Neural cell (in vitro differentiated cells): ENCODE measurements at regions not wholly inside any gene's neighbourhood (a gene's known extent, or its start where the extent isn't known, plus 50 kb on each side); places are given as distances from the start of the nearest gene placed in this dataset.

Experiments used
- H2AFZ ChIP-seq: fragments of 200-600, 300-800 bp; sonication (generic), shearing (Covaris generic); 2 replicates; pipeline ENCODE4 v1.6.0; 2014; ENCODE audit warnings: low read depth, mild to moderate bottlenecking, antibody characterized with exemption, low read length, moderate library complexity
- H3F3A ChIP-seq: fragments of 200-600 bp; shearing (Covaris generic); 2 replicates; pipeline ENCODE4 v1.6.1; 2016; ENCODE audit warnings: mild to moderate bottlenecking, moderate library complexity, mixed read lengths, antibody characterized with exemption, low read length; ENCODE audit not compliant: insufficient read depth, poor library complexity, severe bottlenecking
- H3K27ac ChIP-seq: fragments of 200-600, 300-800 bp; sonication (generic), shearing (Covaris generic); 2 replicates; pipeline ENCODE4 v1.5.1; 2014; ENCODE audit warnings: mild to moderate bottlenecking, low read length, moderate library complexity
- H3K27me3 ChIP-seq: fragments of 300-800, 200-600 bp; sonication (generic), shearing (Covaris generic); 2 replicates; pipeline ENCODE4 v1.6.0; 2014; ENCODE audit warnings: mild to moderate bottlenecking, low read depth, low read length, moderate library complexity; ENCODE audit not compliant: insufficient read depth
- H3K36me3 ChIP-seq: fragments of 300-800, 200-600 bp; sonication (generic), shearing (Covaris generic); 2 replicates; pipeline ENCODE4 v1.5.1; 2014; ENCODE audit warnings: mild to moderate bottlenecking, antibody characterized with exemption, low read length, moderate library complexity; ENCODE audit not compliant: insufficient read depth
- H3K4me2 ChIP-seq: fragments of 300-800, 200-600 bp; sonication (generic), shearing (Covaris generic); 2 replicates; pipeline ENCODE4 v1.6.0; 2014; ENCODE audit warnings: mild to moderate bottlenecking, low read length
- H3K4me3 ChIP-seq: fragments of 300-800, 200-600 bp; sonication (generic), shearing (Covaris generic); 2 replicates; pipeline ENCODE4 v1.5.1; 2014; ENCODE audit warnings: mild to moderate bottlenecking, low read length, moderate library complexity
- H3K79me2 ChIP-seq: fragments of 200-600 bp; shearing (Covaris generic); replicated peaks from 2 replicates; pipeline ENCODE4 v1.6.0; 2014; ENCODE audit warnings: mild to moderate bottlenecking, low read length, moderate library complexity; ENCODE audit not compliant: insufficient read depth
- H3K9ac ChIP-seq: fragments of 300-800, 200-600 bp; sonication (generic), shearing (Covaris generic); 2 replicates; pipeline ENCODE4 v1.6.1; 2016; ENCODE audit warnings: mild to moderate bottlenecking, low read length, mixed read lengths
- H3K9me2 ChIP-seq: fragments of 200-600 bp; shearing (Covaris generic); 2 replicates; pipeline ENCODE4 v1.6.1; 2016; ENCODE audit warnings: mild to moderate bottlenecking, low read length, mixed read lengths; ENCODE audit not compliant: insufficient read depth
- H3K9me3 ChIP-seq: fragments of 200-600, 300-800 bp; sonication (generic), shearing (Covaris generic); 2 replicates; pipeline ENCODE4 v1.6.1; 2016; ENCODE audit warnings: mild to moderate bottlenecking, mixed run types, low read length, moderate library complexity, mixed read lengths
- H4K20me1 ChIP-seq: fragments of 200-600 bp; shearing (Covaris generic); 2 replicates; pipeline ENCODE4 v1.6.1; 2016; ENCODE audit warnings: mild to moderate bottlenecking, mixed run types; ENCODE audit not compliant: insufficient read depth
- EP300 ChIP-seq: fragments of 450-650 bp; conservative IDR thresholded peaks from 2 replicates; pipeline ENCODE4 v1.6.1; 2014; ENCODE audit warnings: antibody characterized with exemption, mild to moderate bottlenecking, moderate library complexity; ENCODE audit not compliant: poor library complexity, severe bottlenecking
- EZH2 ChIP-seq: fragments of 200-600, 300-800 bp; shearing (Covaris generic), sonication (generic); IDR thresholded peaks from 2 replicates; pipeline ENCODE4 v1.6.1; 2014; ENCODE audit warnings: antibody characterized with exemption, low read length, borderline replicate concordance, mild to moderate bottlenecking; ENCODE audit not compliant: insufficient read depth, poor library complexity, severe bottlenecking
- MXI1 ChIP-seq: fragments of 450-650 bp; conservative IDR thresholded peaks from 2 replicates; pipeline ENCODE4 v1.6.1; 2014; ENCODE audit warnings: antibody characterized with exemption, mild to moderate bottlenecking; ENCODE audit not compliant: poor library complexity, severe bottlenecking
- POLR2AphosphoS5 ChIP-seq: IDR thresholded peaks from 2 replicates; pipeline ENCODE4 v1.6.1; 2012
- RAD21 ChIP-seq: fragments of 450-650 bp; conservative IDR thresholded peaks from 2 replicates; pipeline ENCODE4 v1.6.1; 2014; ENCODE audit warnings: antibody characterized with exemption, mild to moderate bottlenecking, moderate library complexity
- REST ChIP-seq: IDR thresholded peaks from 2 replicates; pipeline ENCODE4 v1.6.1; 2012; ENCODE audit warnings: borderline replicate concordance
- SMC3 ChIP-seq: fragments of 450-650 bp; conservative IDR thresholded peaks from 2 replicates; pipeline ENCODE4 v1.6.1; 2014; ENCODE audit warnings: antibody characterized with exemption, mild to moderate bottlenecking, moderate library complexity; ENCODE audit not compliant: poor library complexity
- TAF1 ChIP-seq: IDR thresholded peaks from 2 replicates; pipeline ENCODE4 v1.6.1; 2012; ENCODE audit warnings: low read depth
- TF ChIP-seq, protein P1 (sequence below): fragments of 450-650 bp; IDR thresholded peaks from 2 replicates; pipeline ENCODE4 v1.5.1; 2014; ENCODE audit warnings: antibody characterized with exemption, mild to moderate bottlenecking, moderate library complexity; ENCODE audit not compliant: poor library complexity, severe bottlenecking

DNA sequence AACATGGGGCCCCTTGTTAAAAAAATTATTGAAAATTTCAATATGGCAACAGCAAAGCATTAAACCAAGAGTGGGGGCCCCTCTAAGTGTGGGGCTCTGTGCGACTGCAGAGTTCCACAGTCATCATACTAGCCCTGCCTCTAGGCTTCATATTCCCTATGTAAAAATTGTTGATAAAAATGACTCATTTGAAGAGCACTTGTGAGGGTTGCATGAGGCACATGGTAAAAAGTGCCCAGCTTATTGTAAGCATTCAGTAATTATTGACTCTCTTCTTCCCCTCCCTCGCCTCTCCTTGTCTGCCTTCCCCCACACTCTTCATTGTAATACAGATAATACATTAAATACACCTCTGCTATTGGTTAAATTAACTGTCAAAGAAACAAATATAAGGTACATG is 86.7 kb upstream of the PTBP2 start:
- H3K27ac ChIP-seq: no peak overlapping the region
- H3F3A ChIP-seq: no peaks in the 10 kb centered on the region
- H3K4me3 ChIP-seq: no peak overlapping the region
- H3K79me2 ChIP-seq: no peaks in the 10 kb centered on the region
- no peaks in the 10 kb centered on the region for H3K27me3 ChIP-seq
- H3K36me3 ChIP-seq: no peaks in the 10 kb centered on the region
- no peak overlapping the region for H3K4me2 ChIP-seq
- no peaks in the 10 kb centered on the region for H4K20me1 ChIP-seq
- H2AFZ ChIP-seq: no peak overlapping the region
- no peak overlapping the region for H3K9ac ChIP-seq
- H3K9me2 ChIP-seq: no peaks in the 10 kb centered on the region
- H3K9me3 ChIP-seq: no peaks in the 10 kb centered on the region
- TF ChIP-seq, protein P1, sequence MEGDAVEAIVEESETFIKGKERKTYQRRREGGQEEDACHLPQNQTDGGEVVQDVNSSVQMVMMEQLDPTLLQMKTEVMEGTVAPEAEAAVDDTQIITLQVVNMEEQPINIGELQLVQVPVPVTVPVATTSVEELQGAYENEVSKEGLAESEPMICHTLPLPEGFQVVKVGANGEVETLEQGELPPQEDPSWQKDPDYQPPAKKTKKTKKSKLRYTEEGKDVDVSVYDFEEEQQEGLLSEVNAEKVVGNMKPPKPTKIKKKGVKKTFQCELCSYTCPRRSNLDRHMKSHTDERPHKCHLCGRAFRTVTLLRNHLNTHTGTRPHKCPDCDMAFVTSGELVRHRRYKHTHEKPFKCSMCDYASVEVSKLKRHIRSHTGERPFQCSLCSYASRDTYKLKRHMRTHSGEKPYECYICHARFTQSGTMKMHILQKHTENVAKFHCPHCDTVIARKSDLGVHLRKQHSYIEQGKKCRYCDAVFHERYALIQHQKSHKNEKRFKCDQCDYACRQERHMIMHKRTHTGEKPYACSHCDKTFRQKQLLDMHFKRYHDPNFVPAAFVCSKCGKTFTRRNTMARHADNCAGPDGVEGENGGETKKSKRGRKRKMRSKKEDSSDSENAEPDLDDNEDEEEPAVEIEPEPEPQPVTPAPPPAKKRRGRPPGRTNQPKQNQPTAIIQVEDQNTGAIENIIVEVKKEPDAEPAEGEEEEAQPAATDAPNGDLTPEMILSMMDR: no peak

- H3K27me3 ChIP-seq: no peaks in the 10 kb centered on the region
- H2AFZ ChIP-seq: no peak overlapping the region
- H3K4me3 ChIP-seq: no peak overlapping the region
- H3K36me3 ChIP-seq: no peaks in the 10 kb centered on the region
- no peak overlapping the region for H3K27ac ChIP-seq
- H3K4me2 ChIP-seq: no peak overlapping the region
- no peak for TF ChIP-seq MXI1
- no peak for TF ChIP-seq EZH2
- no peak for TF ChIP-seq SMC3
- TF ChIP-seq RAD21: no peak
- TF ChIP-seq EP300: no peak
- TF ChIP-seq, protein P1: no peak
- TF ChIP-seq TAF1: no peak
- no peak for TF ChIP-seq REST
- no peak for TF ChIP-seq POLR2AphosphoS5
- H3K9ac ChIP-seq: no peak overlapping the region
- no peaks in the 10 kb centered on the region for H4K20me1 ChIP-seq
- no peaks in the 10 kb centered on the region for H3K79me2 ChIP-seq
- no peaks in the 10 kb centered on the region for H3K9me3 ChIP-seq
- no peaks in the 10 kb centered on the region for H3F3A ChIP-seq
- no peaks in the 10 kb centered on the region for H3K9me2 ChIP-seq
Measured at GRCh38 chr1:96641282-96641681, 80.3 kb upstream of the PTBP2 start.
